Testis (tissue), 2 donors: ENCODE measurements at regions not wholly inside any gene's neighbourhood (a gene's known extent, or its start where the extent isn't known, plus 50 kb on each side); places are given as distances from the start of the nearest gene placed in this dataset.

Experiments used
- CTCF ChIP-seq, 3 experiments: fragments of 450-650 bp in 2 of 3; fragments of 200-600 bp in 1 of 3; sonication (generic) in 1 of 3; IDR thresholded peaks; one replicate each; pipeline ENCODE4 v1.5.1; 2016 to 2019; ENCODE audit warnings: antibody characterized with exemption in 3 of 3, mild to moderate bottlenecking in 2 of 3, moderate library complexity in 1 of 3
- POLR2A ChIP-seq: fragments of 450-650 bp; IDR thresholded peaks from one replicate; pipeline ENCODE4 v1.6.1; 2017; ENCODE audit warnings: antibody characterized with exemption, mild to moderate bottlenecking, moderate library complexity

GRCh38 chr4:107219681-107220080 lies 183.6 kb upstream of the DKK2 start:
- no peak for TF ChIP-seq CTCF (IDR thresholded peaks at IDR 0.05)
- TF ChIP-seq POLR2A: no peak
